ENCODE measurements at regions not wholly inside any gene's neighbourhood (a gene's known extent, or its start where the extent isn't known, plus 50 kb on each side); places are given as distances from the start of the nearest gene placed in this dataset.

- TF ChIP-seq ELF3 (CRISPR knock-in tag; IDR thresholded peaks at IDR 0.05) (no peak), ZSCAN5A (CRISPR knock-in tag; IDR thresholded peaks at IDR 0.05; ENCODE audit: borderline replicate concordance) (no peak), ARNTL (CRISPR knock-in tag; IDR thresholded peaks at IDR 0.05) (no peak), TCF7L2 (IDR thresholded peaks at IDR 0.05; ENCODE audit: low read depth, low read length) (no peak), ZKSCAN5 (CRISPR knock-in tag; IDR thresholded peaks at IDR 0.05) (no peak), ZNF639 (CRISPR knock-in tag; conservative IDR thresholded peaks at IDR 0.05) (no peak), KDM4B (CRISPR knock-in tag; IDR thresholded peaks at IDR 0.05) (no peak), FOXA1 (IDR thresholded peaks at IDR 0.05) (no peak), FOXA1 (CRISPR knock-in tag; IDR thresholded peaks at IDR 0.05) (no peak)
Measured at GRCh38 chr2:72048881-72049477, 98.7 kb downstream of the CYP26B1 start.

Data from HepG2 (cell line).